Smooth muscle cell (in vitro differentiated cells): ENCODE measurements at regions not wholly inside any gene's neighbourhood (a gene's known extent, or its start where the extent isn't known, plus 50 kb on each side); places are given as distances from the start of the nearest gene placed in this dataset.

Source experiments
- DNase-seq: peaks from one replicate; lab custom pipeline; 2025; ENCODE audit not compliant: unreplicated experiment; lab: John Stamatoyannopoulos, UW
- H2AFZ ChIP-seq: fragments of 200-600 bp; sonication (generic); 2 replicates; pipeline ENCODE4 v1.6.0; 2016; ENCODE audit warnings: antibody characterized with exemption, low read depth, mild to moderate bottlenecking
- H3F3A ChIP-seq: fragments of 200-600 bp; sonication (generic); 2 replicates; pipeline ENCODE4 v1.6.0; 2017; ENCODE audit warnings: antibody characterized with exemption, low read depth
- H3K27ac ChIP-seq: fragments of 200-600 bp; sonication (generic); 2 replicates; pipeline ENCODE4 v1.5.1; 2016; ENCODE audit warnings: low read depth, mild to moderate bottlenecking
- H3K27me3 ChIP-seq: fragments of 200-600 bp; sonication (generic); 2 replicates; pipeline ENCODE4 v1.6.1; 2016; ENCODE audit warnings: low read depth, mild to moderate bottlenecking
- H3K36me3 ChIP-seq: fragments of 200-600 bp; sonication (generic); 2 replicates; pipeline ENCODE4 v1.5.1; 2016; ENCODE audit warnings: low read depth
- H3K4me1 ChIP-seq: fragments of 200-600 bp; sonication (generic); 2 replicates; pipeline ENCODE4 v1.5.1; 2016; ENCODE audit warnings: low read depth
- H3K4me2 ChIP-seq: fragments of 200-600 bp; sonication (generic); 2 replicates; pipeline ENCODE4 v1.6.0; 2016; ENCODE audit warnings: mild to moderate bottlenecking
- H3K4me3 ChIP-seq: fragments of 200-600 bp; sonication (generic); 2 replicates; pipeline ENCODE4 v1.5.1; 2016; ENCODE audit warnings: mild to moderate bottlenecking
- H3K79me2 ChIP-seq: fragments of 200-600 bp; sonication (generic); 2 replicates; pipeline ENCODE4 v1.6.0; 2016; ENCODE audit warnings: low read depth, mild to moderate bottlenecking
- H3K9ac ChIP-seq: fragments of 200-600 bp; sonication (generic); 2 replicates; pipeline ENCODE4 v1.6.0; 2016; ENCODE audit warnings: low read depth
- H3K9me3 ChIP-seq: fragments of 200-600 bp; sonication (generic); replicated peaks from 2 replicates; pipeline ENCODE4 v1.5.1; 2016; ENCODE audit warnings: low read depth
- H4K20me1 ChIP-seq: fragments of 200-600 bp; sonication (generic); 2 replicates; pipeline ENCODE4 v1.6.0; 2016; ENCODE audit warnings: low read depth
- WGBS: methylation state at CpG from one replicate; pipeline ENCODE4 v1.1.7; 2016; ENCODE audit warnings: low lambda C conversion rate; 5-methylcytosine and 5-hydroxymethylcytosine counted together
- TF ChIP-seq, protein P1 (sequence below): fragments of 200-600 bp; sonication (generic); IDR thresholded peaks from 2 replicates; pipeline ENCODE4 v1.5.1; 2017; ENCODE audit warnings: borderline replicate concordance, mild to moderate bottlenecking, antibody characterized with exemption; ENCODE audit not compliant: insufficient read depth, poor library complexity, severe bottlenecking

DNA sequence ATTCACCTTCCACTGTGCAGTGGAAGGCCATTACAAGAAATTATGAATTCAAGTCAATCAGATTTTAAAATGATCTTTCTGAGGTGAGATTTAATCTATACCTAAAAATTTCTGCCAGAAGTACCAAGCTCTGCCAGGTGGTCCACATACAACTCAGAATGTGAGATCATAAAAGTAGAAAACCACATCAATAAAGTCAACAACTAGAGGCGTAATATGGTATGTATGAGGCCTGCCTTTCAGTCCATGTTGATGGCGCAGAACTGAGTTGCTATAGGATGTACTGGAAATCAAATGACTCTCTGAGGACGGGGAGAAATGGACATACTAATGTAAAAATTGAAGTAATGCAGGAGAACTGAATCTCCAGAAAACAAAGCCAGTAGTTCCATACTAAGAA, 163.8 kb upstream of the FBXL4 start:
- Histone ChIP-seq H3K27ac (no peak overlapping the region), H3K36me3 (no peaks in the 10 kb centered on the region), H3K27me3 (peaks cover 34% of the 10 kb centered on the region), H2AFZ (no peak overlapping the region), H3K9me3 (no peaks in the 10 kb centered on the region), H3F3A (no peaks in the 10 kb centered on the region), H3K79me2 (no peaks in the 10 kb centered on the region), H4K20me1 (no peaks in the 10 kb centered on the region), H3K9ac (no peak overlapping the region), H3K4me2 (no peak overlapping the region), H3K4me1 (no peaks in the 10 kb centered on the region), H3K4me3 (no peak overlapping the region)
- 91% methylated on average over 3 of the region's 3 CpGs for WGBS
- no peak for DNase-seq
- TF ChIP-seq, protein P1, sequence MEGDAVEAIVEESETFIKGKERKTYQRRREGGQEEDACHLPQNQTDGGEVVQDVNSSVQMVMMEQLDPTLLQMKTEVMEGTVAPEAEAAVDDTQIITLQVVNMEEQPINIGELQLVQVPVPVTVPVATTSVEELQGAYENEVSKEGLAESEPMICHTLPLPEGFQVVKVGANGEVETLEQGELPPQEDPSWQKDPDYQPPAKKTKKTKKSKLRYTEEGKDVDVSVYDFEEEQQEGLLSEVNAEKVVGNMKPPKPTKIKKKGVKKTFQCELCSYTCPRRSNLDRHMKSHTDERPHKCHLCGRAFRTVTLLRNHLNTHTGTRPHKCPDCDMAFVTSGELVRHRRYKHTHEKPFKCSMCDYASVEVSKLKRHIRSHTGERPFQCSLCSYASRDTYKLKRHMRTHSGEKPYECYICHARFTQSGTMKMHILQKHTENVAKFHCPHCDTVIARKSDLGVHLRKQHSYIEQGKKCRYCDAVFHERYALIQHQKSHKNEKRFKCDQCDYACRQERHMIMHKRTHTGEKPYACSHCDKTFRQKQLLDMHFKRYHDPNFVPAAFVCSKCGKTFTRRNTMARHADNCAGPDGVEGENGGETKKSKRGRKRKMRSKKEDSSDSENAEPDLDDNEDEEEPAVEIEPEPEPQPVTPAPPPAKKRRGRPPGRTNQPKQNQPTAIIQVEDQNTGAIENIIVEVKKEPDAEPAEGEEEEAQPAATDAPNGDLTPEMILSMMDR: no peak

DNA sequence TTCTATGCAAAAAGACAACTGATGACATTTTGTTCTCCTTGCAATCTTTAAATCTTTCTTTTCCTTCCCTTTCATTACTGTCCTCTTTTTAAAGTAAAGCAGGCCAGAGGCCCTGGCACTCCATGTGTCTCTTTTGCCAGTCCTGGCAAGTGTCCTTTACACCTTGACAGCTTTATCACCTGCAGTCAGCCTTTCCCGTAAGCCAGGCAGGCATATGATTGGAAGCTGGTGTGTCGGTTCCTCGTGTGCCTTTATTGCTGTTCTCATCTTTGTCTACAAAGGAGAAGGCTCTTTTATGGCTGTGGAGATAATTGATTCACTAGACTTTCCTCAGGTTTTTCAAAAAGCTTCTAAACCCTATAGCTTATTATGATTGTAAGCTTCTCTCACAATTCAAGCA, 162.3 kb upstream of the FBXL4 start:
- TF ChIP-seq, protein P1: no peak
- Histone ChIP-seq H3K9ac (no peak overlapping the region), H2AFZ (no peak overlapping the region), H3K4me1 (no peaks in the 10 kb centered on the region), H3K9me3 (no peaks in the 10 kb centered on the region), H3K36me3 (no peaks in the 10 kb centered on the region), H4K20me1 (no peaks in the 10 kb centered on the region), H3K27me3 (peaks cover 22% of the 10 kb centered on the region), H3K27ac (no peak overlapping the region), H3K4me3 (no peak overlapping the region), H3K79me2 (no peaks in the 10 kb centered on the region), H3K4me2 (no peak overlapping the region), H3F3A (no peaks in the 10 kb centered on the region)
- no peak for DNase-seq
- 32% methylated on average over 3 of the region's 3 CpGs for WGBS

DNA sequence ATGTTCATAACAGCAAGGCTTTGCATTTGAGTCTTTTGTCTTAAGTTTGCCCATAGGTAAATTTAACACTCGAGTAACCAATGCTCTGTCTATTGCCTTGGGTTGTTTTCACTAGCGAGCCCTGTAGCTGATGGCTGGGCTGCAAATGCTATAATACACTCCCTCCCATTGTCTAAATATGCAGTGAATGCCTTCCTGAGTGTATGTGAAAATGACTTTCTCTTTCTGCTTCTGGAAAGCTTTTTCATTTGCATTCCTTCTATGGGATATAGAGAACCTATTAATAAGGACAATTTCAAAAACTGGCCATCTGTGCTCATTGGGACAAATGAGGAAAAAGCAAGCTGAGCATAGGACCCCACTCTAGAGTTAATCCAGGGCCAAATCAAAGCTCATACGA, 156.5 kb upstream of the FBXL4 start:
- Histone ChIP-seq H3K36me3 (no peaks in the 10 kb centered on the region), H3K27ac (no peak overlapping the region), H2AFZ (no peak overlapping the region), H3K4me2 (no peak overlapping the region), H3F3A (no peaks in the 10 kb centered on the region), H3K27me3 (peaks cover 17% of the 10 kb centered on the region), H3K4me3 (no peak overlapping the region), H3K9ac (no peak overlapping the region), H3K9me3 (no peaks in the 10 kb centered on the region), H3K4me1 (no peaks in the 10 kb centered on the region), H3K79me2 (no peaks in the 10 kb centered on the region), H4K20me1 (no peaks in the 10 kb centered on the region)
- TF ChIP-seq, protein P1: no peak
- DNase-seq: no peak
- WGBS: 86% methylated on average over 3 of the region's 3 CpGs

DNA sequence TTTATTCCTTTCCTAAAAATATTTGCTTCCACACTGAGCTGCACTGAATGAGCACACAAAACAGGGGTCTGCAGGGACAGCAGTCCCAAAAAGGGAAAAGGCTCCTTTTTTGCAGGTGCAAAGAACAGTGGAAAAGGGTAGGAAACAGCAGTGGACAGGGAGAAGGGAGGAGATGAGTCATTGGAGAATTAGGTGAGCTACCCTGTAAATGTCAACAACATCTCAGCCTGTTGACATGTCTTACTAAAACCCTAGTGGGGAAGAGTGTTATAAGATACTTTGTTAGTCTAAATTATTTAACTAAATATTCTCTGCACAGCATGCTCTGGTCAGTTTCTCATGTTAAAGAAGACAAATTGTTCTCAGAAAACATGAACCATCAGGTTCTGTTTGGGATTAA, 151.5 kb upstream of the FBXL4 start:
- H3K4me1 ChIP-seq: no peaks in the 10 kb centered on the region
- no peak overlapping the region for H3K9ac ChIP-seq
- no peaks in the 10 kb centered on the region for H3K36me3 ChIP-seq
- H3K4me2 ChIP-seq: no peak overlapping the region
- no peaks in the 10 kb centered on the region for H3K9me3 ChIP-seq
- H3K4me3 ChIP-seq: no peak overlapping the region
- no peak overlapping the region for H2AFZ ChIP-seq
- TF ChIP-seq, protein P1: no peak
- H4K20me1 ChIP-seq: no peaks in the 10 kb centered on the region
- H3K79me2 ChIP-seq: no peaks in the 10 kb centered on the region
- H3K27ac ChIP-seq: no peak overlapping the region
- no peak for DNase-seq
- peaks cover 37% of the 10 kb centered on the region for H3K27me3 ChIP-seq
- H3F3A ChIP-seq: no peaks in the 10 kb centered on the region
